T1000 (cell line): ENCODE measurements at regions not wholly inside any gene's neighbourhood (a gene's known extent, or its start where the extent isn't known, plus 50 kb on each side); places are given as distances from the start of the nearest gene placed in this dataset.

Experiments
- DNase-seq: peaks from one replicate; lab custom pipeline; 2025; ENCODE audit warnings: mixed read lengths; lab: John Stamatoyannopoulos, UW

- no peak for DNase-seq
Observed at GRCh38 chr13:53204598-53204997, 176.0 kb downstream of the OLFM4 start.

- no peak for DNase-seq
Observed at GRCh38 chr13:53206455-53206854, 177.8 kb downstream of the OLFM4 start.

GRCh38 chr13:53207556-53207955, 178.9 kb downstream of the OLFM4 start:
- no peak for DNase-seq

GRCh38 chr13:53214433-53214832, 185.8 kb downstream of the OLFM4 start:
- no peak for DNase-seq

GRCh38 chr13:53215563-53215962, 186.9 kb downstream of the OLFM4 start:
- no peak for DNase-seq

GRCh38 chr13:53216773-53217172, 188.2 kb downstream of the OLFM4 start:
- DNase-seq, result no peak

- no peak for DNase-seq
Observed at GRCh38 chr13:53217194-53217593, 188.6 kb downstream of the OLFM4 start.

GRCh38 chr13:53220038-53220437, 191.4 kb downstream of the OLFM4 start:
- no peak for DNase-seq

- DNase-seq, result no peak
Observed at GRCh38 chr13:53237696-53238095, 209.1 kb downstream of the OLFM4 start.

GRCh38 chr13:53238261-53238660, 209.6 kb downstream of the OLFM4 start:
- no peak for DNase-seq

- no peak for DNase-seq
Observed at GRCh38 chr13:53240401-53241025, 211.9 kb downstream of the OLFM4 start.

GRCh38 chr13:53241891-53242348, 213.3 kb downstream of the OLFM4 start:
- DNase-seq, result no peak

GRCh38 chr13:53249236-53249635, 220.6 kb downstream of the OLFM4 start:
- no peak for DNase-seq

GRCh38 chr13:53250272-53250875, 221.8 kb downstream of the OLFM4 start:
- no peak for DNase-seq

GRCh38 chr13:53250977-53251376, 222.4 kb downstream of the OLFM4 start:
- no peak for DNase-seq

- no peak for DNase-seq
Observed at GRCh38 chr13:53254500-53254899, 225.9 kb downstream of the OLFM4 start.

- DNase-seq, result no peak
Observed at GRCh38 chr13:53255795-53256194, 227.2 kb downstream of the OLFM4 start.

GRCh38 chr13:53260594-53260993, 232.0 kb downstream of the OLFM4 start:
- DNase-seq, result no peak

GRCh38 chr13:53264751-53265385, 236.3 kb downstream of the OLFM4 start:
- DNase-seq, result no peak

- no peak for DNase-seq
Observed at GRCh38 chr13:53266757-53267156, 238.1 kb downstream of the OLFM4 start.

GRCh38 chr13:53269634-53270033, 241.0 kb downstream of the OLFM4 start:
- no peak for DNase-seq

- DNase-seq, result no peak
Observed at GRCh38 chr13:53272873-53273272, 244.3 kb downstream of the OLFM4 start.

- no peak for DNase-seq
Observed at GRCh38 chr13:53276265-53276664, 247.7 kb downstream of the OLFM4 start.
